ENCODE measurements at regions not wholly inside any gene's neighbourhood (a gene's known extent, or its start where the extent isn't known, plus 50 kb on each side); places are given as distances from the start of the nearest gene placed in this dataset.

- no peaks in the 10 kb centered on the region for H3K27me3 ChIP-seq
- H3K36me3 ChIP-seq = no peaks in the 10 kb centered on the region
- H3K9me3 ChIP-seq = no peaks in the 10 kb centered on the region
- no peaks in the 10 kb centered on the region for H3K4me1 ChIP-seq
- intact Hi-C loops (cut with DNase I; ENCODE audit: low total_unique reads) = no loop called here
- no peak overlapping the region for H3K27ac ChIP-seq
- no peak overlapping the region for H3K4me3 ChIP-seq
- no peak for DNase-seq
- TF ChIP-seq, protein P1, sequence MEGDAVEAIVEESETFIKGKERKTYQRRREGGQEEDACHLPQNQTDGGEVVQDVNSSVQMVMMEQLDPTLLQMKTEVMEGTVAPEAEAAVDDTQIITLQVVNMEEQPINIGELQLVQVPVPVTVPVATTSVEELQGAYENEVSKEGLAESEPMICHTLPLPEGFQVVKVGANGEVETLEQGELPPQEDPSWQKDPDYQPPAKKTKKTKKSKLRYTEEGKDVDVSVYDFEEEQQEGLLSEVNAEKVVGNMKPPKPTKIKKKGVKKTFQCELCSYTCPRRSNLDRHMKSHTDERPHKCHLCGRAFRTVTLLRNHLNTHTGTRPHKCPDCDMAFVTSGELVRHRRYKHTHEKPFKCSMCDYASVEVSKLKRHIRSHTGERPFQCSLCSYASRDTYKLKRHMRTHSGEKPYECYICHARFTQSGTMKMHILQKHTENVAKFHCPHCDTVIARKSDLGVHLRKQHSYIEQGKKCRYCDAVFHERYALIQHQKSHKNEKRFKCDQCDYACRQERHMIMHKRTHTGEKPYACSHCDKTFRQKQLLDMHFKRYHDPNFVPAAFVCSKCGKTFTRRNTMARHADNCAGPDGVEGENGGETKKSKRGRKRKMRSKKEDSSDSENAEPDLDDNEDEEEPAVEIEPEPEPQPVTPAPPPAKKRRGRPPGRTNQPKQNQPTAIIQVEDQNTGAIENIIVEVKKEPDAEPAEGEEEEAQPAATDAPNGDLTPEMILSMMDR (IDR thresholded peaks at IDR 0.05) = no peak
- no peak for TF ChIP-seq POLR2A (IDR thresholded peaks at IDR 0.05)
These were observed 390.6 kb upstream of the SEMA6D start for GRCh38 chr15:47326410-47327333.

GRCh38 chr15:47331829-47332393 lies 385.4 kb upstream of the SEMA6D start:
- TF ChIP-seq POLR2A (IDR thresholded peaks at IDR 0.05) = no peak
- TF ChIP-seq, protein P1 (IDR thresholded peaks at IDR 0.05) = no peak
- Histone ChIP-seq H3K27ac (no peak overlapping the region), H3K27me3 (no peaks in the 10 kb centered on the region), H3K4me3 (no peak overlapping the region), H3K4me1 (no peaks in the 10 kb centered on the region), H3K9me3 (no peaks in the 10 kb centered on the region), H3K36me3 (no peaks in the 10 kb centered on the region)
- no peak for DNase-seq
- intact Hi-C loops (cut with DNase I; ENCODE audit: low total_unique reads) = no loop called here

GRCh38 chr15:47332481-47332880 lies 384.8 kb upstream of the SEMA6D start:
- TF ChIP-seq, protein P1 (IDR thresholded peaks at IDR 0.05) = no peak
- no peak for TF ChIP-seq POLR2A (IDR thresholded peaks at IDR 0.05)

DNA sequence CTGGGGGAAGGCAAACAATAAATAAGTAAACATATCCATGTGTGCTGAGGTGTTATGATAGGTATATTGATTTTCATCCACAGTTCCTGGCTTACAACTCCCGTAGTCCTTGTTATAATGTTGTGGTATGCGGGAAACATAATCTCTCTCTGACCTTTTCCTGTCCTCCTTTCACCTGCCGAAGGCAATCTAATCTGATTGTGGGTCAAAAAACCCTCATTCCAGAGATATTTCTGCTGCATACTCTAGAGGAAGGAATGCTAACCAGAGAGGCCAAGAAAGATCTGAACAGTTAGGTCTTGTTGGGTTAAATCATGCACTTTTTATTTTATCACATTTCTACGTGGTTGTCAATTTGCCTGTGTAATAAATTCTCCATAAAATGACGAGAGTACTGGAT lies 383.6 kb upstream of the SEMA6D start:
- no peaks in the 10 kb centered on the region for H3K4me1 ChIP-seq
- H3K27ac ChIP-seq = no peak overlapping the region
- TF ChIP-seq, protein P1 (IDR thresholded peaks at IDR 0.05) = no peak
- no peak for TF ChIP-seq POLR2A (IDR thresholded peaks at IDR 0.05)
- intact Hi-C loops (cut with DNase I; ENCODE audit: low total_unique reads) = no loop called here
- DNase-seq = no peak
- H3K9me3 ChIP-seq = no peaks in the 10 kb centered on the region
- no peaks in the 10 kb centered on the region for H3K27me3 ChIP-seq
- H3K4me3 ChIP-seq = no peak overlapping the region
- no peaks in the 10 kb centered on the region for H3K36me3 ChIP-seq

More at GRCh38 chr15:47332481-47332880, 384.8 kb upstream of the SEMA6D start:
- DNase-seq = no peak
- Histone ChIP-seq H3K27ac (no peak overlapping the region), H3K27me3 (no peaks in the 10 kb centered on the region), H3K4me1 (no peaks in the 10 kb centered on the region), H3K4me3 (no peak overlapping the region), H3K36me3 (no peaks in the 10 kb centered on the region), H3K9me3 (no peaks in the 10 kb centered on the region)
- intact Hi-C loops (cut with DNase I; ENCODE audit: low total_unique reads) = no loop called here

All from uterus (tissue), 3 donors.